HFF-Myc (cell line): ENCODE measurements at regions not wholly inside any gene's neighbourhood (a gene's known extent, or its start where the extent isn't known, plus 50 kb on each side); places are given as distances from the start of the nearest gene placed in this dataset.

Experiments
- DNase-seq: peaks from one replicate; pipeline ENCODE4 v3.0.0-alpha.2; 2011; ENCODE audit warnings: low read depth; ENCODE audit errors: extremely low read depth
- H3K4me3 ChIP-seq: replicated peaks from 2 replicates; pipeline ENCODE4 v1.5.1; 2011; ENCODE audit warnings: low read depth, mild to moderate bottlenecking, control low read depth, low read length
- TF ChIP-seq, protein P1 (sequence below): IDR thresholded peaks from 2 replicates; pipeline ENCODE4 v1.5.1; 2012; ENCODE audit warnings: mild to moderate bottlenecking, low read depth, low read length, control low read depth; ENCODE audit errors: missing control alignments

DNA sequence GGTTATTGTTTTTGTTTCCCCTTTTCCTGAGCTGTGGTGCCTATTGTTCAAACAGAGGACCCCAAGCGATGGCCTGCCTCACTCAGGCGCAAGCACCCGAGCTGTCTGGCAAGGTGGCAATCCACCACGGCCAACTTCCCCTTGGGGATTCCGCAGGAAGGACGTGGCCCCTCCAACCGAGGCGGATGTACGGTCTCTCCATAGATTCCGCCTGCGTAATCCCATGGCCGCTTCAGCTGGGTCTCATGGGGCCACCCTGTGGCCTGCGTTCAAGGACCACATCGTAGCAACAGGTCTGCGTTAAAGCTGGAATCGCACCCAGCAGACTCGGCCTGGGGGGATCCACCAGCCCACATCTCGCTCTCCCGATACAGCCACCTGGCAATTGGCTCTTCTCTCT lies 79.9 kb downstream of the CEBPB start:
- DNase-seq = no peak
- TF ChIP-seq, protein P1, sequence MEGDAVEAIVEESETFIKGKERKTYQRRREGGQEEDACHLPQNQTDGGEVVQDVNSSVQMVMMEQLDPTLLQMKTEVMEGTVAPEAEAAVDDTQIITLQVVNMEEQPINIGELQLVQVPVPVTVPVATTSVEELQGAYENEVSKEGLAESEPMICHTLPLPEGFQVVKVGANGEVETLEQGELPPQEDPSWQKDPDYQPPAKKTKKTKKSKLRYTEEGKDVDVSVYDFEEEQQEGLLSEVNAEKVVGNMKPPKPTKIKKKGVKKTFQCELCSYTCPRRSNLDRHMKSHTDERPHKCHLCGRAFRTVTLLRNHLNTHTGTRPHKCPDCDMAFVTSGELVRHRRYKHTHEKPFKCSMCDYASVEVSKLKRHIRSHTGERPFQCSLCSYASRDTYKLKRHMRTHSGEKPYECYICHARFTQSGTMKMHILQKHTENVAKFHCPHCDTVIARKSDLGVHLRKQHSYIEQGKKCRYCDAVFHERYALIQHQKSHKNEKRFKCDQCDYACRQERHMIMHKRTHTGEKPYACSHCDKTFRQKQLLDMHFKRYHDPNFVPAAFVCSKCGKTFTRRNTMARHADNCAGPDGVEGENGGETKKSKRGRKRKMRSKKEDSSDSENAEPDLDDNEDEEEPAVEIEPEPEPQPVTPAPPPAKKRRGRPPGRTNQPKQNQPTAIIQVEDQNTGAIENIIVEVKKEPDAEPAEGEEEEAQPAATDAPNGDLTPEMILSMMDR = no peak
- no peak overlapping the region for H3K4me3 ChIP-seq

- H3K4me3 ChIP-seq = no peak overlapping the region
- DNase-seq = no peak
- TF ChIP-seq, protein P1 = no peak
Observed at GRCh38 chr20:50271176-50271575, 80.5 kb downstream of the CEBPB start.

- TF ChIP-seq, protein P1 = no peak
- no peak for DNase-seq
- no peak overlapping the region for H3K4me3 ChIP-seq
Observed at GRCh38 chr20:50271612-50272011, 81.0 kb downstream of the CEBPB start.

GRCh38 chr20:50272030-50272723 lies 81.5 kb downstream of the CEBPB start:
- H3K4me3 ChIP-seq = no peak overlapping the region
- TF ChIP-seq, protein P1 = no peak
- no peak for DNase-seq

DNA sequence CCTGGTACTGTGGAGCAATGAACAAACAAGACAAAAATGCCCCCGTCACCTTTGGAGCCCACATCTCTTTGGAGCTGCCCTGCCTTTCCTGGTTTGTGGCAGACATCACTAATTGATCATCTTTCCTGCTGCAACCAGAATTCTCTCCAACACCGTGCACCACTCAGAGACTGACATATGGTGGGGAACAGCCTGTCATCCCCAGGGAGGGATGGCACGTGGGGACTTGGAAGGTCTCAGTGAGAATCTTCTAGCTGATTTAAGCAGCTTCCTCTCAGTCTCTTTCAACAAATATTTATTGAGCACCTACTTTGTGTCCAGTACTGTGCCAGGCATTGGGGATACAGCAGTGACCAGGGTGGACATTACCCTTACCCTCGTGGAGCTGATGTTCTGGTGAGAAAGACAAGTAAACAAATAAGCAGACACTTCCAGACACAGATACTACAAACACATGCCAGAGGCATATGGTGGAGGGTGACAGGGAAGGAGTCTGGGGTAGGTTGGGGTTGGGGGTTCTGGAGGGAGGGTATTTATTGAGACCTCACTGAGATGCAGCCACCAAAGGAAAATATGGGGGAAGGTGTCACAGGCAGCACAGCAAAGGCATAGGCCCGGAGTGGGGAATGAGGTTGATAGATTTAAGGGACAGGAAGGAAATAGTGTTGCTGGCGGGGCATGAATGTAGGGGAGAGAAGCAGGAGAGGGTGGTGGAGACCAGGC lies 82.3 kb downstream of the CEBPB start:
- no peak overlapping the region for H3K4me3 ChIP-seq
- no peak for DNase-seq
- TF ChIP-seq, protein P1 = no peak

- TF ChIP-seq, protein P1 = no peak
- DNase-seq = no peak
Observed at GRCh38 chr20:50273601-50274491, 83.2 kb downstream of the CEBPB start.

More at GRCh38 chr20:50273601-50274491, 83.2 kb downstream of the CEBPB start:
- H3K4me3 ChIP-seq = no peak overlapping the region
